ENCODE measurements at regions not wholly inside any gene's neighbourhood (a gene's known extent, or its start where the extent isn't known, plus 50 kb on each side); places are given as distances from the start of the nearest gene placed in this dataset.

DNA sequence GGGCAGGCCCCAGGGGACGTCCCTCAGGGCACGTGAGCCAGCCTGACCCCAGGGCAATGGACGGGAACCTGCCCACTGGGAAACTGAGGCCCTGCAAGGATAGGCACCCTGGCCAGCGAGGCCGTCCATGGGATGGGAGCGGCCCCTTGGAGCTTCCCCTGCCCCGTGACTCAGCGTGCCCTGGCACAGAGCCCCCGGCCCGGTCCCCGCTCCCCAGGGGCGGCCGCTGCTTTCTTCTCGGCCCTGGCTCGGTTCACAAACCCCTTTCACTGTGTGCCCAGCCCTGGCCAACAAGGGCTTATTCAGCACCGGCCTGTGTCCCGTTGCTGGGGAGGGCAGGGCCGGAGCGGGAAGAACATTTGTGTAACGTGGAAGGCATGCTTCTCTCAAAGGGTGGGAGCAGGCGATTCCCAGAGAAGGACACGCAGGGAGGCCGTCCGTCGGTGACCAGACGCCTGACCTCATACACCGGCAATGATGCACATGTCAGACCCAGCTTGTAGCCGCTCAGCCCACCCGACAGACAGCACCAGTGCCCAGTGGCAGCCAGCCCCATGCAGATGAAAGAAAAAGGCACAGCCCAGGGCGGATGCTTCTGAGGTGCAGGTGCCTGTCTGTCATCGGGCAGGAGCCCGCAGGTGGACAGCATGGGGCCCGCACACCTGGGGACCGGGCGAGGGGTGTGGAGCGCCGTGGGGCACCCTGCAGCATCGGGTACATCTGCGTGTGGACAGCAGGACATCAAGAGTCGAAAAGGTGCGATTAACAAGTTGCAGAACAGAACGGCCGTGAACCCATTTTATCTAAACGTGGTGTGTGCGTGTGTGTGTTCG, 94.5 kb downstream of the PDGFA start:
- TF ChIP-seq POLR2A (IDR thresholded peaks at IDR 0.05) (no peak), POLR2AphosphoS5 (IDR thresholded peaks at IDR 0.05) (no peak)
- TF ChIP-seq, protein P1, sequence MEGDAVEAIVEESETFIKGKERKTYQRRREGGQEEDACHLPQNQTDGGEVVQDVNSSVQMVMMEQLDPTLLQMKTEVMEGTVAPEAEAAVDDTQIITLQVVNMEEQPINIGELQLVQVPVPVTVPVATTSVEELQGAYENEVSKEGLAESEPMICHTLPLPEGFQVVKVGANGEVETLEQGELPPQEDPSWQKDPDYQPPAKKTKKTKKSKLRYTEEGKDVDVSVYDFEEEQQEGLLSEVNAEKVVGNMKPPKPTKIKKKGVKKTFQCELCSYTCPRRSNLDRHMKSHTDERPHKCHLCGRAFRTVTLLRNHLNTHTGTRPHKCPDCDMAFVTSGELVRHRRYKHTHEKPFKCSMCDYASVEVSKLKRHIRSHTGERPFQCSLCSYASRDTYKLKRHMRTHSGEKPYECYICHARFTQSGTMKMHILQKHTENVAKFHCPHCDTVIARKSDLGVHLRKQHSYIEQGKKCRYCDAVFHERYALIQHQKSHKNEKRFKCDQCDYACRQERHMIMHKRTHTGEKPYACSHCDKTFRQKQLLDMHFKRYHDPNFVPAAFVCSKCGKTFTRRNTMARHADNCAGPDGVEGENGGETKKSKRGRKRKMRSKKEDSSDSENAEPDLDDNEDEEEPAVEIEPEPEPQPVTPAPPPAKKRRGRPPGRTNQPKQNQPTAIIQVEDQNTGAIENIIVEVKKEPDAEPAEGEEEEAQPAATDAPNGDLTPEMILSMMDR (IDR thresholded peaks at IDR 0.05 in 8 of 11, conservative IDR thresholded peaks at IDR 0.05 in 3 of 11) = no peak
